ENCODE measurements at regions not wholly inside any gene's neighbourhood (a gene's known extent, or its start where the extent isn't known, plus 50 kb on each side); places are given as distances from the start of the nearest gene placed in this dataset.

GRCh38 chr14:97578982-97579548, 781.9 kb downstream of the VRK1 start:
- Histone ChIP-seq H4K20me1 (replicated peaks; ENCODE audit: control insufficient read depth, extremely low read depth, insufficient read depth, low read length) (no peaks in the 10 kb centered on the region), H3K4me1 (ENCODE audit: control insufficient read depth, extremely low read depth, insufficient read depth, low read length) (no peaks in the 10 kb centered on the region), H3K27ac (ENCODE audit: insufficient read depth, low read depth, low read length) (no peak overlapping the region), H3K9ac (replicated peaks; ENCODE audit: extremely low read depth, insufficient read depth, low read length) (no peak overlapping the region), H3K27me3 (ENCODE audit: control insufficient read depth in 2 of 2, insufficient read depth in 2 of 2, low read length in 2 of 2) (no peaks in the 10 kb centered on the region), H3K9me3 (replicated peaks; ENCODE audit: control insufficient read depth, insufficient read depth, low read length) (peaks cover 2% of the 10 kb centered on the region), H3K9me1 (replicated peaks; ENCODE audit: control insufficient read depth, extremely low read depth, insufficient read depth, low read length) (no peaks in the 10 kb centered on the region), H3K36me3 (ENCODE audit: control insufficient read depth in 2 of 2, extremely low read depth in 1 of 2, insufficient read depth in 2 of 2, low read length in 2 of 2) (no peaks in the 10 kb centered on the region), H3K4me3 (replicated peaks in 1 of 3; ENCODE audit: insufficient read depth in 1 of 3, low read depth in 1 of 3, low read length in 3 of 3) (no peak overlapping the region), H2AFZ (ENCODE audit: low read depth, low read length) (no peak overlapping the region), H3K79me2 (ENCODE audit: control insufficient read depth, insufficient read depth, low read length) (no peaks in the 10 kb centered on the region), H3K4me2 (ENCODE audit: insufficient read depth, low read length) (no peak overlapping the region)
- intact Hi-C loops (cut with micrococcal nuclease) (no loop called here), dilution Hi-C loops (cut with MboI; ENCODE audit: extremely low pct_ligation_motif_present, low sequenced_read_pairs) (no loop called here)
- no peak for DNase-seq (ENCODE audit: low read depth, low spot score)
- ChIA-PET CTCF (no interaction called here), POLR2A (no interaction called here)
- no peak for FAIRE-seq
- no peak for TF ChIP-seq JUN (IDR thresholded peaks at IDR 0.05; ENCODE audit: borderline replicate concordance, insufficient read depth, insufficient read length, low read depth)
- no peak for TF ChIP-seq POLR2AphosphoS5 (IDR thresholded peaks at IDR 0.05; ENCODE audit: insufficient read depth, low read depth, low read length)
- TF ChIP-seq GATA2 (IDR thresholded peaks at IDR 0.05; ENCODE audit: insufficient read depth, insufficient read length, low read depth, low read length), result no peak
- no peak for TF ChIP-seq MYC (IDR thresholded peaks at IDR 0.05; ENCODE audit: low read depth, low read length)
- TF ChIP-seq MAX (IDR thresholded peaks at IDR 0.05; ENCODE audit: insufficient read depth, insufficient read length), result no peak
- no peak for TF ChIP-seq EZH2 (IDR thresholded peaks at IDR 0.05; ENCODE audit: borderline replicate concordance, low read depth, low read length, severe bottlenecking)
- no peak for TF ChIP-seq CTCF (IDR thresholded peaks at IDR 0.05; ENCODE audit: extremely low read depth in 1 of 2, insufficient read depth in 1 of 2, low read depth in 1 of 2, low read length in 2 of 2)
- TF ChIP-seq POLR2A (IDR thresholded peaks at IDR 0.05; ENCODE audit: low read depth, low read length), result no peak
- TF ChIP-seq FOS (IDR thresholded peaks at IDR 0.05; ENCODE audit: borderline replicate concordance, insufficient read depth, low read length), result no peak
- BruUV-seq (replicated peaks), result no TSS peak
